ENCODE measurements at regions not wholly inside any gene's neighbourhood (a gene's known extent, or its start where the extent isn't known, plus 50 kb on each side); places are given as distances from the start of the nearest gene placed in this dataset.
"Not testable (repeated sequence)": the region's sequence is repeated elsewhere in the genome, so short reads cannot be mapped to it uniquely, and the experiment has no call there.

DNA sequence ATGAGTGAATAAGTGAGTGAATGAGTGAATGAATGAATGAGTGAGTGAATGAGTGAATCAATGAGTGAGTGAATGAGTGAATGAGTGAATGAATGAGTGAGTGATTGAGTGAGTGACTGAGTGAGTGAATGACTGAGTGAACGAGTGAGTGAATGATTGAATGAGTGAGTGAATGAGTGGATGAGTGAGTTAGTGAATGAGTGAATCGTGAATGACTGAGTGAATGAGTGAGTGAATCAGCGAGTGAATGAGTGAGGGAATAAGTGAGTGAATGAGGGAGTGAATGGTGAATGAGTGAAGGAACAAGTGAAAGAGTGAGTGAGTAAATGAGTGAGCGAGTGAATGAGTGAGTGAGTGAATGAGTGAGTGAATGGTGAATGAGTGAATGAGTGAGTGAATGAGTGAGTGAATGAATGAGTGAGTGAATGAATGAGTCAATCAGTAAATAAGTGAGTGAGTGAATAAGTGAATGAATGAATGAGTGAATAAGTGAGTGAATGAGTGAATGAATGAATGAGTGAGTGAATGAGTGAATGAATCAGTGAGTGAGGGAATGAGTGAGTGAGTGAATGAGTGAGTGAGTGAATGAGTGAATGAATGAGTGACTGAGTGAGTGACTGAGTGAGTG, 135.7 kb upstream of the ZNF469 start:
- not testable (repeated sequence) for H3K36me3 ChIP-seq (ENCODE audit: control insufficient read depth in 3 of 3, insufficient read depth in 3 of 3, low read length in 3 of 3); H3K27me3 ChIP-seq (ENCODE audit: control insufficient read depth in 3 of 3, insufficient read depth in 3 of 3, low read length in 3 of 3); H3K27ac ChIP-seq (ENCODE audit: low read depth, low read length); H3K4me3 ChIP-seq (ENCODE audit: low read length in 3 of 3); H3K9me3 ChIP-seq (ENCODE audit: control insufficient read depth in 3 of 3, low read length in 3 of 3); H3K9ac ChIP-seq (ENCODE audit: low read depth in 1 of 3, low read length in 3 of 3)
- peaks cover 6 to 18% (median 14%) of the 10 kb centered on the region in 3 donors for H3K4me1 ChIP-seq (ENCODE audit: control insufficient read depth in 3 of 3, insufficient read depth in 3 of 3, low read length in 3 of 3)

DNA sequence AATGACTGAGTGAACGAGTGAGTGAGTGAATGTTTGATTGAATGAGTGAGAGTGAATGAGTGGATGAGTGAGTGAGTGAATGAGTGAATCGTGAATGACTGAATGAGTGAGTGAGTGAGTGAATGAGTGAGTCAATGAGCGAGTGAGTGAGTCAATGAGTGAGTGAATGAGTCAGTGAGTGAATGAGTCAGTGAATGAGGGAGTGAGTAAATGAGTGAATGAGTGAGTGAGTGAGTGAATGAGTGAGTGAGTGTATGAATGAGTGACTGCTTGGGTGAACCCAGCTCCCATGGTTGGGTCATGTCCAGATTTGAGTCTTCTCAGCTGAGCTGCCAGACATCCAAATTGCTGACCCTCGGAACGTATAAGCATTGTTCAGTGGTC, 135.2 kb upstream of the ZNF469 start:
- not testable (repeated sequence) for H3K9me3 ChIP-seq (ENCODE audit: control insufficient read depth in 3 of 3, low read length in 3 of 3); H3K36me3 ChIP-seq (ENCODE audit: control insufficient read depth in 3 of 3, insufficient read depth in 3 of 3, low read length in 3 of 3); H3K4me3 ChIP-seq (ENCODE audit: low read length in 3 of 3); H3K27me3 ChIP-seq (ENCODE audit: control insufficient read depth in 3 of 3, insufficient read depth in 3 of 3, low read length in 3 of 3); H3K9ac ChIP-seq (ENCODE audit: low read depth in 1 of 3, low read length in 3 of 3); H3K27ac ChIP-seq (ENCODE audit: low read depth, low read length)
- H3K4me1 ChIP-seq (ENCODE audit: control insufficient read depth in 3 of 3, insufficient read depth in 3 of 3, low read length in 3 of 3): peaks cover 5 to 18% (median 12%) of the 10 kb centered on the region in 3 donors

DNA sequence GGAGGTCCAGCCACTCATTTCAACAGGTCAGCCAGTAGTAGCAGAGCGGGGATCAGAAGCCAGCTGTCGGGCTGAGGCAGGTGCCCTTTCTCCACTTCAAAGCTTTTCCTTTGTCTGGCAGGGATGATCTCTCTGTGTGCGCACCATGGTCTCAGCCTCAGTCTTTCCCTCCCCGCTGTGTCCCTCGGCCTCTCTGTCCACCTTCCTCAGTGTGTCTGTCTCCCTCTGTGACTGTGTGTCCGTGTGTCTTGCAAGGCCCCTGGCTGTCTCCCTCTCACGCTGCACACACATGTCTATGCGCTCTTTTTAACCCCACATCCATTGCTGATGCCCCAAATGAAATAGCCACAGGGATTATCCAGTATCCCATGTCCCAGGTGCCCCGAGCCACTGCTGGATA, 134.0 kb upstream of the ZNF469 start:
- H3K36me3 ChIP-seq (ENCODE audit: control insufficient read depth in 3 of 3, insufficient read depth in 3 of 3, low read length in 3 of 3); H3K27ac ChIP-seq (ENCODE audit: low read depth, low read length); H3K27me3 ChIP-seq (ENCODE audit: control insufficient read depth in 3 of 3, insufficient read depth in 3 of 3, low read length in 3 of 3); H3K9me3 ChIP-seq (ENCODE audit: control insufficient read depth in 3 of 3, low read length in 3 of 3); H3K4me3 ChIP-seq (ENCODE audit: low read length in 3 of 3); H3K9ac ChIP-seq (ENCODE audit: low read depth in 1 of 3, low read length in 3 of 3): not testable (repeated sequence)
- H3K4me1 ChIP-seq (ENCODE audit: control insufficient read depth in 3 of 3, insufficient read depth in 3 of 3, low read length in 3 of 3): peaks cover 4 to 18% (median 11%) of the 10 kb centered on the region in 3 donors

GRCh38 chr16:88250381-88250780, 132.4 kb upstream of the ZNF469 start:
- not testable (repeated sequence) for H3K27me3 ChIP-seq (ENCODE audit: control insufficient read depth in 3 of 3, insufficient read depth in 3 of 3, low read length in 3 of 3); H3K9me3 ChIP-seq (ENCODE audit: control insufficient read depth in 3 of 3, low read length in 3 of 3); H3K36me3 ChIP-seq (ENCODE audit: control insufficient read depth in 3 of 3, insufficient read depth in 3 of 3, low read length in 3 of 3); H3K9ac ChIP-seq (ENCODE audit: low read depth in 1 of 3, low read length in 3 of 3); H3K4me1 ChIP-seq (ENCODE audit: control insufficient read depth in 3 of 3, insufficient read depth in 3 of 3, low read length in 3 of 3); H3K27ac ChIP-seq (ENCODE audit: low read depth, low read length); H3K4me3 ChIP-seq (ENCODE audit: low read length in 3 of 3)

GRCh38 chr16:88252057-88252794, 130.5 kb upstream of the ZNF469 start:
- not testable (repeated sequence) for H3K27ac ChIP-seq (ENCODE audit: low read depth, low read length); H3K36me3 ChIP-seq (ENCODE audit: control insufficient read depth in 3 of 3, insufficient read depth in 3 of 3, low read length in 3 of 3); H3K9me3 ChIP-seq (ENCODE audit: control insufficient read depth in 3 of 3, low read length in 3 of 3); H3K4me1 ChIP-seq (ENCODE audit: control insufficient read depth in 3 of 3, insufficient read depth in 3 of 3, low read length in 3 of 3); H3K4me3 ChIP-seq (ENCODE audit: low read length in 3 of 3); H3K27me3 ChIP-seq (ENCODE audit: control insufficient read depth in 3 of 3, insufficient read depth in 3 of 3, low read length in 3 of 3); H3K9ac ChIP-seq (ENCODE audit: low read depth in 1 of 3, low read length in 3 of 3)

GRCh38 chr16:88258141-88258540, 124.6 kb upstream of the ZNF469 start:
- not testable (repeated sequence) for H3K4me3 ChIP-seq (ENCODE audit: low read length in 3 of 3); H3K9me3 ChIP-seq (ENCODE audit: control insufficient read depth in 3 of 3, low read length in 3 of 3); H3K27me3 ChIP-seq (ENCODE audit: control insufficient read depth in 3 of 3, insufficient read depth in 3 of 3, low read length in 3 of 3); H3K4me1 ChIP-seq (ENCODE audit: control insufficient read depth in 3 of 3, insufficient read depth in 3 of 3, low read length in 3 of 3); H3K9ac ChIP-seq (ENCODE audit: low read depth in 1 of 3, low read length in 3 of 3); H3K27ac ChIP-seq (ENCODE audit: low read depth, low read length); H3K36me3 ChIP-seq (ENCODE audit: control insufficient read depth in 3 of 3, insufficient read depth in 3 of 3, low read length in 3 of 3)

DNA sequence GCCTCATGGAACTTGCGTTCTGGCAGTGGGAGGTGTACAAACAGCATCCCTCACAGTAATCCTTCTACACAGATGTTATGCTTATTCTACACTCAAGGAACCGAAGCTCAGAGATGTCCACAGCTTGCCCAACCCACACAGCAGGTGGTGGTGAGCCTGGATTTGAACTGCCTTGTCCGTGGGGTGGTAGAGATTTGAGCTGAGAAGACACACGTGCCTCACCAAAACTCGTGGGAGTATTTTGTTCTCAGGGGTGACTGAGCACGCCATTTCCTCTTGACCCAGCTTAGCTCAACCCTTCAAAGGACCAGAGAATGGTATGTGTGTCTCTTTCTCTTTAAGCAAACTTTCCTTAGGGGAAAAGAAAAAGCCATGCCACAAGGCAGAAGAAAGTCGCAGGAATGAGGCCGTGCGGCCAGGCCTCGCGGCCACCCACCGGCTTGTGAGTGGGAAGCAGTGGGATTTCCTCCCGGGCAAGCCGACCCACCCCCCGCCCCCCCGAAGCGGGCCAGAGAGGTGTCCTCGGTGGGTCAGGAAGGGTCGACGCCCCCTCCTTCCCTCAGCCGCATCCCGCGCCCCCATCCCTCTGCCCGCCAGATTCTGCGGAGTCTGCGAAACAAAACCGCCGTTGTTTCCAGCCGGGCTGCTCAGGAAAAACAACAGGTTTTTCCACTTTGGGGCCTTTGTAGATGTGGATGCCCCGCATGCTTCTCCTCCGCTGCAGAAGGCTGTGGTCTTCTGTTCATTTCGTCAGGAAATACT, 123.8 kb upstream of the ZNF469 start:
- not testable (repeated sequence) for H3K27ac ChIP-seq (ENCODE audit: low read depth, low read length); H3K36me3 ChIP-seq (ENCODE audit: control insufficient read depth in 3 of 3, insufficient read depth in 3 of 3, low read length in 3 of 3); H3K27me3 ChIP-seq (ENCODE audit: control insufficient read depth in 3 of 3, insufficient read depth in 3 of 3, low read length in 3 of 3); H3K9ac ChIP-seq (ENCODE audit: low read depth in 1 of 3, low read length in 3 of 3); H3K4me1 ChIP-seq (ENCODE audit: control insufficient read depth in 3 of 3, insufficient read depth in 3 of 3, low read length in 3 of 3); H3K9me3 ChIP-seq (ENCODE audit: control insufficient read depth in 3 of 3, low read length in 3 of 3); H3K4me3 ChIP-seq (ENCODE audit: low read length in 3 of 3)

GRCh38 chr16:88259538-88259937, 123.2 kb upstream of the ZNF469 start:
- H3K36me3 ChIP-seq (ENCODE audit: control insufficient read depth in 3 of 3, insufficient read depth in 3 of 3, low read length in 3 of 3); H3K27me3 ChIP-seq (ENCODE audit: control insufficient read depth in 3 of 3, insufficient read depth in 3 of 3, low read length in 3 of 3); H3K27ac ChIP-seq (ENCODE audit: low read depth, low read length); H3K9ac ChIP-seq (ENCODE audit: low read depth in 1 of 3, low read length in 3 of 3); H3K9me3 ChIP-seq (ENCODE audit: control insufficient read depth in 3 of 3, low read length in 3 of 3); H3K4me3 ChIP-seq (ENCODE audit: low read length in 3 of 3): not testable (repeated sequence)
- peaks cover 1 to 11% (median 7%) of the 10 kb centered on the region in 3 donors for H3K4me1 ChIP-seq (ENCODE audit: control insufficient read depth in 3 of 3, insufficient read depth in 3 of 3, low read length in 3 of 3)

DNA sequence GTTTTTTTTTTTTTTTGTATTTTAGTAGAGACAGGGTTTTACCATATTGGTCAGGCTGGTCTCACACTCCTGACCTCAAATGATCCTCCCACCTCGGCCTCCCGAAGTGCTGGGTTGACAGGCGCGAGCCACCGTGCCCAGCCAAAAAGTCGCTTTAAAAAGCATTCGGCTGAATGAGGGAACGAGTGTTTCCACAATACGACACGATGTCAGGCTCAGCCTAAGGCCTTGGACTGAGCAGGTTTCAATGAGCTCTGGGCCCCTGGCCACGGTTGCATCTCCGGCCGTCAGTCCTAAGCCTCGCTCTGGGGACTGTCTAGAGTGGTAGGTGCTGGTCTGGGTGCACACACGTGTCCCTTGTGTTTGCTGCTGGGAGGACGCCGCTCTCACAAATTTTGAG, 122.6 kb upstream of the ZNF469 start:
- not testable (repeated sequence) for H3K9ac ChIP-seq (ENCODE audit: low read depth in 1 of 3, low read length in 3 of 3); H3K36me3 ChIP-seq (ENCODE audit: control insufficient read depth in 3 of 3, insufficient read depth in 3 of 3, low read length in 3 of 3); H3K27ac ChIP-seq (ENCODE audit: low read depth, low read length); H3K27me3 ChIP-seq (ENCODE audit: control insufficient read depth in 3 of 3, insufficient read depth in 3 of 3, low read length in 3 of 3); H3K4me3 ChIP-seq (ENCODE audit: low read length in 3 of 3); H3K9me3 ChIP-seq (ENCODE audit: control insufficient read depth in 3 of 3, low read length in 3 of 3)
- peaks cover 7 to 17% (median 13%) of the 10 kb centered on the region in 3 donors for H3K4me1 ChIP-seq (ENCODE audit: control insufficient read depth in 3 of 3, insufficient read depth in 3 of 3, low read length in 3 of 3)

DNA sequence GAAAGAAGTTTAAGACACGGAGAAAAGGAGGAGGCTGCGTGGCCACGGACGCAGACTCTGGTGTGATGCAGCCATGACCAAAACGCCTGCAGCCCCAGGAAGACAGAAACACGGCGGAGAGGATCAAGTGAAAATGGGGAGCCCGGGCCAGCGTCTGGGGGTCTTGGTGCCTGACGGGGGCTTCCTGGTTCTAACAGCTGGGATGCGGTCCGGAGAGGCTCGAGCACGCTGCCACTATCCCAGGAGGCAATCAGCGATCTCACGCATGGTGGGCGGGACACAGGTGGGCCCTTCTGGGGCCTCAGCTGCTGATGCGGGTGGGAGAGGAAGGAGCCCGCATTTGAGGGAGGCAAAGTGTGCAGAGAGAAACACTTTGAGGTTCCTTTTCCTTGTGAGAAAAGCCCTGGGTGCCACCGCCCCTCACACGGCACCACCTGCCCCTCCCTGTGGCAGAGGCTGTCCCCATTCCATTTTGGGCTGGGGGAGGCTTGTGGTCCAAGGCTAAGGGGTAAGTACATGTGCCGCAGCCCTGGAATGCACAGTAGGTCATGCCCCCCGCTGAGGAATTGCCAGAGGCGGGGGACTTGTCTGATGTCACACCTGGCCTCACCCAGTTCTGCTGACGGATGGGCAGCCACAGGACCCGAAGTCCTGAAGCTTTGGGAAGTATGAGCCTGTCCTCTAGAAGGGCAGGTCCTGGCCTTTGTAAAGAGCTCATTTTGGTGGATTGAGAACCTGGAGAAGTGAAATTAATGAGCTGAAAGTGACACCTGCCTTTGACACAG, 121.7 kb upstream of the ZNF469 start:
- not testable (repeated sequence) for H3K27ac ChIP-seq (ENCODE audit: low read depth, low read length); H3K4me3 ChIP-seq (ENCODE audit: low read length in 3 of 3); H3K9ac ChIP-seq (ENCODE audit: low read depth in 1 of 3, low read length in 3 of 3); H3K36me3 ChIP-seq (ENCODE audit: control insufficient read depth in 3 of 3, insufficient read depth in 3 of 3, low read length in 3 of 3); H3K27me3 ChIP-seq (ENCODE audit: control insufficient read depth in 3 of 3, insufficient read depth in 3 of 3, low read length in 3 of 3); H3K9me3 ChIP-seq (ENCODE audit: control insufficient read depth in 3 of 3, low read length in 3 of 3)
- peaks cover 17 to 26% (median 17%) of the 10 kb centered on the region in 3 donors for H3K4me1 ChIP-seq (ENCODE audit: control insufficient read depth in 3 of 3, insufficient read depth in 3 of 3, low read length in 3 of 3)

All from skeletal muscle tissue (tissue), 3 donors.